HepG2 (cell line): ENCODE measurements at regions not wholly inside any gene's neighbourhood (a gene's known extent, or its start where the extent isn't known, plus 50 kb on each side); places are given as distances from the start of the nearest gene placed in this dataset.

Source experiments
- ATAC-seq: fragments of 200-7000 bp; cut with Tn5 transposase; 3 replicates; pipeline ENCODE4 v1.9.1; 2020; ENCODE audit warnings: mild to moderate bottlenecking, moderate library complexity
- BruUV-seq: library from RNA; stranded (reverse); fragments of 400-500 nt; replicated peaks from 2 replicates; lab custom pipeline; 2021; lab: Mats Ljungman, UMichigan
- CTCF ChIA-PET: fragments of 300-600 bp; formaldehyde crosslinking; extraction: SDS; loops from one replicate; lab custom pipeline; 2021; ENCODE audit warnings: low total read pairs, inconsistent platforms, low intra/inter-chr PET ratio; lab: Yijun Ruan, JAX
- POLR2A ChIA-PET: fragments of 350-600 bp; sonication (Branson Sonifier 250); formaldehyde crosslinking; loops from one replicate; lab custom pipeline; 2020; ENCODE audit warnings: antibody characterized with exemption, inconsistent platforms; lab: Yijun Ruan, JAX
- DNase-seq: peaks from one replicate; pipeline ENCODE4 v3.0.0-alpha.2; 2015; ENCODE audit warnings: low spot score
- FAIRE-seq: peaks from 3 replicates; lab custom pipeline; 2011; peaks lifted over from hg19 to GRCh38; lab: Jason Lieb, UNC
- H2AFZ ChIP-seq: one replicate; pipeline ENCODE4 v1.6.1; 2011; ENCODE audit warnings: low read length, inconsistent platforms
- H3K27ac ChIP-seq: fragments of 300-600 bp; 3 replicates; pipeline ENCODE4 v1.8.0; 2011; ENCODE audit warnings: mixed run types, mild to moderate bottlenecking, mixed read lengths, low read length, inconsistent platforms; ENCODE audit not compliant: insufficient read depth; ENCODE audit errors: extremely low read length
- H3K27me3 ChIP-seq, 2 experiments: fragments of 200-600 bp in 1 of 2; 2 replicates in 1 of 2; 3 replicates in 1 of 2; pipeline versions ENCODE4 v1.6.0 to v1.8.0; 2011; ENCODE audit warnings: low read length in 2 of 2, mild to moderate bottlenecking in 2 of 2, moderate library complexity in 2 of 2, inconsistent platforms in 1 of 2; ENCODE audit not compliant: insufficient read depth in 2 of 2, control insufficient read depth in 1 of 2
- H3K36me3 ChIP-seq, 2 experiments: fragments of 200-600 bp in 1 of 2; replicated peaks in 1 of 2; 2 replicates in 1 of 2; 3 replicates in 1 of 2; pipeline versions ENCODE4 v1.5.1 to v1.8.0; 2011; ENCODE audit warnings: low read length in 2 of 2, inconsistent platforms in 1 of 2; ENCODE audit not compliant: insufficient read depth in 2 of 2, control insufficient read depth in 1 of 2
- H3K4me1 ChIP-seq: 2 replicates; pipeline ENCODE4 v1.5.1; 2012; ENCODE audit warnings: low read length, inconsistent platforms; ENCODE audit not compliant: insufficient read depth
- H3K4me2 ChIP-seq: 2 replicates; pipeline ENCODE4 v1.6.0; 2011; ENCODE audit warnings: low read depth, low read length, inconsistent platforms
- H3K4me3 ChIP-seq, 3 experiments: fragments of 200-600 bp in 1 of 3; sonication (generic), shearing (Covaris generic) in 1 of 3; replicated peaks in 1 of 3; 2 replicates each; pipeline ENCODE4 v1.5.1; 2011 to 2016; ENCODE audit warnings: low read length in 3 of 3, inconsistent platforms in 2 of 3, low read depth in 2 of 3, mild to moderate bottlenecking in 2 of 3, control low read depth in 1 of 3, mixed read lengths in 1 of 3; ENCODE audit not compliant: insufficient read depth in 1 of 3
- H3K79me2 ChIP-seq: one replicate; pipeline ENCODE4 v1.6.1; 2011; ENCODE audit warnings: low read length, inconsistent platforms; ENCODE audit not compliant: insufficient read depth
- H3K9ac ChIP-seq: 2 replicates; pipeline ENCODE4 v1.6.0; 2011; ENCODE audit warnings: mild to moderate bottlenecking, low read depth, low read length, inconsistent platforms; ENCODE audit not compliant: insufficient read depth
- H3K9me3 ChIP-seq: 2 replicates; pipeline ENCODE4 v1.5.1; 2012; ENCODE audit warnings: mild to moderate bottlenecking, low read length
- H4K20me1 ChIP-seq: 2 replicates; pipeline ENCODE4 v1.6.0; 2011; ENCODE audit warnings: inconsistent platforms, mild to moderate bottlenecking, low read length, moderate library complexity; ENCODE audit not compliant: insufficient read depth
- CCDC6 ChIP-seq: sonication (generic); formaldehyde crosslinking; IDR thresholded peaks from 2 replicates; pipeline ENCODE4 v1.8.1; 2022; ENCODE audit warnings: mild to moderate bottlenecking, missing genetic modification reagents, moderate library complexity
- CHD4 ChIP-seq: fragments of 200-600 bp; sonication (generic); IDR thresholded peaks from 2 replicates; pipeline ENCODE4 v1.7.0; 2017; ENCODE audit warnings: mild to moderate bottlenecking, low read length, borderline replicate concordance
- CREB1 ChIP-seq, 2 experiments: fragments of 450-650 bp in 1 of 2; IDR thresholded peaks; 2 replicates each; pipeline ENCODE4 v1.6.1; 2016 to 2017; ENCODE audit warnings: control low read depth in 1 of 2, mild to moderate bottlenecking in 1 of 2, missing compliant biosample characterization in 1 of 2, missing genetic modification characterization in 1 of 2
- FOSL2 ChIP-seq: sonication (generic); formaldehyde crosslinking; IDR thresholded peaks from 2 replicates; pipeline ENCODE4 v1.4.0; 2020; ENCODE audit warnings: missing genetic modification reagents
- FOXC1 ChIP-seq: sonication (generic); formaldehyde crosslinking; IDR thresholded peaks from 2 replicates; pipeline ENCODE4 v1.8.0; 2022; ENCODE audit warnings: mild to moderate bottlenecking, missing genetic modification reagents, borderline replicate concordance
- KLF9 ChIP-seq: IDR thresholded peaks from 2 replicates; pipeline ENCODE4 v1.6.1; 2016; ENCODE audit warnings: low read depth
- MXD1 ChIP-seq: sonication (generic); formaldehyde crosslinking; IDR thresholded peaks from 2 replicates; pipeline ENCODE4 v1.4.0; 2020; ENCODE audit warnings: mild to moderate bottlenecking, missing genetic modification reagents
- RFX1 ChIP-seq: fragments of 450-650 bp; IDR thresholded peaks from 2 replicates; pipeline ENCODE4 v1.6.1; 2017
- THRA ChIP-seq: sonication (generic); formaldehyde crosslinking; IDR thresholded peaks from 2 replicates; pipeline ENCODE4 v1.4.0; 2020; ENCODE audit warnings: missing genetic modification reagents, borderline replicate concordance
- ZNF614 ChIP-seq: IDR thresholded peaks from 2 replicates; pipeline ENCODE4 v1.6.1; 2018; ENCODE audit warnings: missing biosample characterization, missing genetic modification reagents, inconsistent platforms, borderline replicate concordance
- ZNF674 ChIP-seq: sonication (generic); formaldehyde crosslinking; IDR thresholded peaks from 2 replicates; pipeline ENCODE4 v1.5.0; 2020; ENCODE audit warnings: low read depth, mild to moderate bottlenecking, missing genetic modification reagents
- ZNF687 ChIP-seq: sonication (generic); formaldehyde crosslinking; IDR thresholded peaks from 2 replicates; pipeline ENCODE4 v1.5.1; 2020; ENCODE audit warnings: mild to moderate bottlenecking, missing genetic modification reagents, moderate library complexity
- ZNF782 ChIP-seq: sonication (generic); formaldehyde crosslinking; IDR thresholded peaks from 2 replicates; pipeline ENCODE4 v1.4.0; 2020; ENCODE audit warnings: missing genetic modification reagents, mild to moderate bottlenecking, borderline replicate concordance
- ZNF790 ChIP-seq: sonication (generic); formaldehyde crosslinking; IDR thresholded peaks from 2 replicates; pipeline ENCODE4 v1.8.0; 2022; ENCODE audit warnings: missing genetic modification reagents, mild to moderate bottlenecking, borderline replicate concordance
- ZNF850 ChIP-seq: sonication (generic); formaldehyde crosslinking; conservative IDR thresholded peaks from 2 replicates; pipeline ENCODE4 v1.9.0; 2021; ENCODE audit warnings: mild to moderate bottlenecking, missing genetic modification reagents
- WGBS: methylation state at CpG from one replicate; pipeline ENCODE4 v1.1.6; 2017; ENCODE audit warnings: low lambda C conversion rate; 5-methylcytosine and 5-hydroxymethylcytosine counted together
- in situ Hi-C: cut with HindIII; loops from 2 replicates; pipeline ENCODE4 v1.10.0; 2017; ENCODE audit warnings: low pct_unique_long_range_greater_than_20kb; ENCODE audit not compliant: extremely low pct_ligation_motif_present
- intact Hi-C: fragments of 100-400 bp; cut with micrococcal nuclease; formaldehyde crosslinking; loops from one replicate; pipeline ENCODE4 v1.10.0; 2022; ENCODE audit not compliant: unreplicated experiment

GRCh38 chr2:212708355-212708754, 169.8 kb upstream of the ERBB4 start:
- H3K27ac ChIP-seq = no peak overlapping the region
- no peak overlapping the region for H3K4me2 ChIP-seq
- in situ Hi-C loops = no loop called here
- intact Hi-C loops = no loop called here
- no peaks in the 10 kb centered on the region for H3K79me2 ChIP-seq
- TF ChIP-seq ZNF782 (CRISPR knock-in tag) (no peak), FOXC1 (CRISPR knock-in tag) (no peak), FOSL2 (CRISPR knock-in tag) (no peak), MXD1 (no peak), THRA (no peak), ZNF850 (CRISPR knock-in tag) (no peak)
- H3K4me3 ChIP-seq = no peak overlapping the region
- WGBS = 0% methylated on average over 2 of the region's 2 CpGs
- no peaks in the 10 kb centered on the region for H3K9me3 ChIP-seq
- no TSS peak for BruUV-seq
- CTCF ChIA-PET = no interaction called here
- H3K36me3 ChIP-seq = no peaks in the 10 kb centered on the region
- POLR2A ChIA-PET = no interaction called here
- no peak for DNase-seq
- no peaks in the 10 kb centered on the region for H3K4me1 ChIP-seq
- H3K27me3 ChIP-seq = no peaks in the 10 kb centered on the region
- ATAC-seq = no peak
- H2AFZ ChIP-seq = no peak overlapping the region
- H4K20me1 ChIP-seq = no peaks in the 10 kb centered on the region
- H3K9ac ChIP-seq = no peak overlapping the region
- no peak for FAIRE-seq

GRCh38 chr2:212695426-212695825, 156.8 kb upstream of the ERBB4 start:
- ChIA-PET POLR2A (no interaction called here), CTCF (no interaction called here)
- Histone ChIP-seq H3K4me2 (no peak overlapping the region), H4K20me1 (no peaks in the 10 kb centered on the region), H3K27ac (no peak overlapping the region), H3K79me2 (no peaks in the 10 kb centered on the region), H3K36me3 (no peaks in the 10 kb centered on the region), H3K9me3 (no peaks in the 10 kb centered on the region), H3K4me1 (no peaks in the 10 kb centered on the region), H3K9ac (no peak overlapping the region), H2AFZ (no peak overlapping the region), H3K4me3 (no peak overlapping the region), H3K27me3 (no peaks in the 10 kb centered on the region)
- ATAC-seq (no peak), FAIRE-seq (no peak), DNase-seq (no peak)
- WGBS = 9% methylated on average over 1 of the region's 1 CpG
- BruUV-seq = no TSS peak
- intact Hi-C loops (no loop called here), in situ Hi-C loops (no loop called here)
- no peak for TF ChIP-seq CREB1 (IDR thresholded peaks at IDR 0.05)
- no peak for TF ChIP-seq CREB1 (CRISPR knock-in tag; IDR thresholded peaks at IDR 0.05)
- TF ChIP-seq KLF9 (CRISPR knock-in tag) = no peak
- no peak for TF ChIP-seq ZNF687 (CRISPR knock-in tag)
- TF ChIP-seq RFX1 = no peak
- TF ChIP-seq CHD4 = no peak
- TF ChIP-seq ZNF674 (CRISPR knock-in tag) = no peak
- no peak for TF ChIP-seq ZNF614
- no peak for TF ChIP-seq CCDC6 (CRISPR knock-in tag)
- no peak for TF ChIP-seq ZNF790 (CRISPR knock-in tag)
